Gastrocnemius medialis (tissue), 4 donors: ENCODE measurements at regions not wholly inside any gene's neighbourhood (a gene's known extent, or its start where the extent isn't known, plus 50 kb on each side); places are given as distances from the start of the nearest gene placed in this dataset.

ENCODE experiments used
- ATAC-seq, 2 donors: fragments of 150-250 bp; one replicate each; pipeline ENCODE4 v1.9.1; 2016
- DNase-seq, 2 donors: peaks; one replicate each; pipeline ENCODE4 v3.0.0-alpha.2; 2019
- H3K27ac ChIP-seq, 4 donors: fragments of 200-600 bp; sonication (generic); 1 replicate in 1 of 4; 2 replicates in 3 of 4; pipeline ENCODE4 v1.5.1; 2016 to 2018; ENCODE audit warnings: mild to moderate bottlenecking in 2 of 4, moderate library complexity in 1 of 4
- H3K27me3 ChIP-seq, 3 donors: fragments of 200-600 bp; sonication (generic) in 2 of 3; 1 replicate in 1 of 3; 2 replicates in 2 of 3; pipeline versions ENCODE4 v1.5.1 to v1.6.0; 2016 to 2019; ENCODE audit warnings: mild to moderate bottlenecking in 1 of 3, moderate library complexity in 1 of 3
- H3K36me3 ChIP-seq, 2 donors: fragments of 200-600 bp; sonication (generic) in 1 of 2; one replicate each; pipeline ENCODE4 v1.5.1; 2017 to 2018
- H3K4me1 ChIP-seq, 2 donors: fragments of 200-600 bp; sonication (generic) in 1 of 2; one replicate each; pipeline ENCODE4 v1.5.1; 2016 to 2017; ENCODE audit warnings: mild to moderate bottlenecking in 2 of 2
- H3K4me3 ChIP-seq, 4 donors: fragments of 200-600 bp; sonication (generic) in 3 of 4; 1 replicate in 1 of 4; 2 replicates in 3 of 4; pipeline ENCODE4 v1.5.1; 2016 to 2019; ENCODE audit warnings: mild to moderate bottlenecking in 2 of 4
- H3K9me3 ChIP-seq, 3 donors: fragments of 200-600 bp; sonication (generic) in 2 of 3; 1 replicate in 1 of 3; 2 replicates in 2 of 3; pipeline ENCODE4 v1.5.1; 2016 to 2019
- POLR2A ChIP-seq, 2 donors: fragments of 450-650 bp; IDR thresholded peaks; one replicate each; pipeline ENCODE4 v1.6.1; 2017; ENCODE audit warnings: antibody characterized with exemption in 2 of 2, mild to moderate bottlenecking in 2 of 2, moderate library complexity in 2 of 2
- in situ Hi-C, 4 donors: fragments of 200-750 bp; cut with MboI; loops; one replicate each; pipeline versions ENCODE4 v1.15.0 to v1.8.0; 2017; ENCODE audit warnings: low sequenced_read_pairs in 4 of 4
- intact Hi-C: fragments of 100-400 bp; cut with DNase I; formaldehyde crosslinking; loops from one replicate; pipeline ENCODE4 v1.15.1; 2023; ENCODE audit warnings: low total_unique reads
- TF ChIP-seq, protein P1 (sequence below), 5 experiments: fragments of 450-650 bp in 3 of 5; fragments of 200-600 bp in 2 of 5; sonication (generic) in 2 of 5; IDR thresholded peaks in 4 of 5; conservative IDR thresholded peaks in 1 of 5; 1 replicate in 4 of 5; 2 replicates in 1 of 5; pipeline ENCODE4 v1.5.1; 2016 to 2019; ENCODE audit warnings: antibody characterized with exemption in 5 of 5, mild to moderate bottlenecking in 3 of 5, moderate library complexity in 3 of 5

DNA sequence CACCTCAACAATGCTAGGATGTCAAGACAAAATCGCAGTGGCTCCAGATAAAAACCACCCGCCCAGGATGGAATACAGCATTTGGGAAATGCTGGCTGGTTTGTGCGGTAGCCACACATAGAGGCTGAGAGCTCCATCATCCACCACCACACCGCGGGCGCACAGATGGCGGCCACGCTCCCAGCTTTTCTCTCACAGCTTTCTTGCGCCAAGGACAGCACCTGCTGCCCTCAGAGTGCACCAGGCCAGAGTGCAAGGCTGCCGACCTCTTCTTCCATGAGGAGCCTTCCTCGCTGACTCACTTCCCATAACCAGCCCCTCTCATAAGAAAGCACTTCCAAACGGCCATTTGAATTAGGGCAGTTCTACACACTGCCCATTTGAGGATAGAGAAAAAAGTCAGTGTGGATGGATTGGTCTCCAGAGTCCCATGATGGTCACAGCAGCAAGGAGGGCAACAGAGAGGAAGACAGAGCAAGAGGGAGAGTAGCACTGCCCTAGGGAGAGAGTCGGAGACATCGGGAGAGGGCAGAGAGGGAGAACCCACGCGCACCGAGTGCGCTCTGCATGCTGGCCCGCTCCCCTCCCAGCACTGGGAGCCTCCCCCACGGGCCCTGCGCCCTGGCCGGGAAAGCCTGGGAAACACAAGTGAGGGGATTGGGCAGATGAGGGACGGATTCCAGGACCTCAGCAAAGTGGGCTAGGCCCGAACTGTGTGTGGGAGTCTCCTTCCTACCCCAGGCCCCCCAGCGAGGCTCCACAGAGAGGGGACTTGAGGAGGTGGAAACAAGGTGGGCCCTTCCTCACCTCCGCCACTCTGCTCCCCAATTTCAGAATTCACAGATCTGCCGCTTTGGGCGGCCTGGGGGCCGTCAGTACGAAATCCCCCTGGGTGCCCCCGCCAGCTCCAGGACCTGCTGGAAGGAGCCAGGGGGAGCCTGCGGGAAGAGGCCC, 156.9 kb downstream of the USP12 start:
- ATAC-seq (no peak), DNase-seq (no peak)
- intact Hi-C loops (no loop called here), in situ Hi-C loops (no loop called here)
- no peak overlapping the region for H3K27ac ChIP-seq
- H3K36me3 ChIP-seq = no peaks in the 10 kb centered on the region
- no peaks in the 10 kb centered on the region for H3K4me1 ChIP-seq
- H3K4me3 ChIP-seq = no peak overlapping the region
- H3K9me3 ChIP-seq = no peaks in the 10 kb centered on the region
- no peaks in the 10 kb centered on the region for H3K27me3 ChIP-seq
- TF ChIP-seq, protein P1, sequence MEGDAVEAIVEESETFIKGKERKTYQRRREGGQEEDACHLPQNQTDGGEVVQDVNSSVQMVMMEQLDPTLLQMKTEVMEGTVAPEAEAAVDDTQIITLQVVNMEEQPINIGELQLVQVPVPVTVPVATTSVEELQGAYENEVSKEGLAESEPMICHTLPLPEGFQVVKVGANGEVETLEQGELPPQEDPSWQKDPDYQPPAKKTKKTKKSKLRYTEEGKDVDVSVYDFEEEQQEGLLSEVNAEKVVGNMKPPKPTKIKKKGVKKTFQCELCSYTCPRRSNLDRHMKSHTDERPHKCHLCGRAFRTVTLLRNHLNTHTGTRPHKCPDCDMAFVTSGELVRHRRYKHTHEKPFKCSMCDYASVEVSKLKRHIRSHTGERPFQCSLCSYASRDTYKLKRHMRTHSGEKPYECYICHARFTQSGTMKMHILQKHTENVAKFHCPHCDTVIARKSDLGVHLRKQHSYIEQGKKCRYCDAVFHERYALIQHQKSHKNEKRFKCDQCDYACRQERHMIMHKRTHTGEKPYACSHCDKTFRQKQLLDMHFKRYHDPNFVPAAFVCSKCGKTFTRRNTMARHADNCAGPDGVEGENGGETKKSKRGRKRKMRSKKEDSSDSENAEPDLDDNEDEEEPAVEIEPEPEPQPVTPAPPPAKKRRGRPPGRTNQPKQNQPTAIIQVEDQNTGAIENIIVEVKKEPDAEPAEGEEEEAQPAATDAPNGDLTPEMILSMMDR (IDR thresholded peaks at IDR 0.05 in 4 of 5, conservative IDR thresholded peaks at IDR 0.05 in 1 of 5) = no peak
- no peak for TF ChIP-seq POLR2A (IDR thresholded peaks at IDR 0.05)

GRCh38 chr13:27012482-27013197, 159.0 kb downstream of the USP12 start:
- no peak overlapping the region for H3K4me3 ChIP-seq
- no peak overlapping the region for H3K27ac ChIP-seq
- no peaks in the 10 kb centered on the region for H3K9me3 ChIP-seq
- in situ Hi-C loops = no loop called here
- TF ChIP-seq POLR2A (IDR thresholded peaks at IDR 0.05) = no peak
- TF ChIP-seq, protein P1 (IDR thresholded peaks at IDR 0.05 in 4 of 5, conservative IDR thresholded peaks at IDR 0.05 in 1 of 5) = no peak
- ATAC-seq (no peak), DNase-seq (no peak)
- intact Hi-C loops = no loop called here
- no peaks in the 10 kb centered on the region for H3K4me1 ChIP-seq
- no peaks in the 10 kb centered on the region for H3K36me3 ChIP-seq
- H3K27me3 ChIP-seq = no peaks in the 10 kb centered on the region

GRCh38 chr13:27011661-27012060, 159.9 kb downstream of the USP12 start:
- in situ Hi-C loops = no loop called here

DNA sequence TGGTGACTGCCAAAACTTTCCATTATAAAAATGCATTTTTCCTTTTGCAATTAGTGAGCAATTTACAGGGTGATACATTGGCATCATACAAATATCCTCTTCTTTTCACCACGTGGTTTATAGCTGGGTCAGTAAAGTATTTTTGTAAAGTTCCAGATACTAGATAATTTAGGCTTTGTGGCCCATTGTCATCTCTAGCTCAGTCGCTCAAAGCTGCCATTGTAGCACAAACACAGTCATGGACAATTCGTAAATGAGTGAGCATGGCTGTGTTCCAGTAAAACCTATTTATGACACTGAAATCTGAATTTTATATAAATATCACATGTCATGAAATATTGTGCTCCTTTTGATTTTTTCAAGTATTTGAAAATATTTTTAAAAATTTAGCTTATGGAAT, 162.9 kb downstream of the USP12 start:
- Histone ChIP-seq H3K27ac (no peak overlapping the region), H3K36me3 (no peaks in the 10 kb centered on the region), H3K4me3 (no peak overlapping the region), H3K9me3 (no peaks in the 10 kb centered on the region), H3K27me3 (peaks cover 19 to 22% (median 21%) of the 10 kb centered on the region in 3 donors), H3K4me1 (peaks cover 3 to 12% of the 10 kb centered on the region in 2 donors)
- no peak for TF ChIP-seq POLR2A (IDR thresholded peaks at IDR 0.05)
- TF ChIP-seq, protein P1 (IDR thresholded peaks at IDR 0.05 in 4 of 5, conservative IDR thresholded peaks at IDR 0.05 in 1 of 5) = no peak
- intact Hi-C loops = no loop called here
- no peak for DNase-seq
- in situ Hi-C loops = no loop called here
- no peak for ATAC-seq

More at GRCh38 chr13:27011661-27012060, 159.9 kb downstream of the USP12 start:
- Histone ChIP-seq H3K27me3 (peaks cover 0 to 6% (median 4%) of the 10 kb centered on the region in 3 donors), H3K4me3 (no peak overlapping the region), H3K9me3 (no peaks in the 10 kb centered on the region), H3K4me1 (peaks cover 0 to 3% of the 10 kb centered on the region in 2 donors), H3K36me3 (no peaks in the 10 kb centered on the region), H3K27ac (no peak overlapping the region)
- TF ChIP-seq, protein P1 (IDR thresholded peaks at IDR 0.05 in 4 of 5, conservative IDR thresholded peaks at IDR 0.05 in 1 of 5) = no peak
- TF ChIP-seq POLR2A (IDR thresholded peaks at IDR 0.05) = no peak
- ATAC-seq = no peak
- no peak for DNase-seq
- intact Hi-C loops = no loop called here
